ENCODE measurements at regions not wholly inside any gene's neighbourhood (a gene's known extent, or its start where the extent isn't known, plus 50 kb on each side); places are given as distances from the start of the nearest gene placed in this dataset.

- TF ChIP-seq JUNB (CRISPR knock-in tag; IDR thresholded peaks at IDR 0.05; ENCODE audit: borderline replicate concordance) (no peak), IKZF1 (IDR thresholded peaks at IDR 0.05) (no peak), RFXAP (CRISPR knock-in tag; IDR thresholded peaks at IDR 0.05; ENCODE audit: borderline replicate concordance) (no peak), SOX6 (IDR thresholded peaks at IDR 0.05) (no peak), SOX6 (CRISPR knock-in tag; IDR thresholded peaks at IDR 0.05) (no peak), ZNF121 (CRISPR knock-in tag; IDR thresholded peaks at IDR 0.05) (no peak), U2AF1 (optimal IDR thresholded peaks at IDR 0.05; ENCODE audit: low read depth, low read length) (no peak), SP140L (CRISPR knock-in tag; IDR thresholded peaks at IDR 0.05; ENCODE audit: borderline replicate concordance) (no peak), SOX5 (CRISPR knock-in tag; IDR thresholded peaks at IDR 0.05; ENCODE audit: borderline replicate concordance) (no peak), ARHGAP35 (CRISPR knock-in tag; IDR thresholded peaks at IDR 0.05; ENCODE audit: borderline replicate concordance) (no peak), ZBTB49 (CRISPR knock-in tag; IDR thresholded peaks at IDR 0.05; ENCODE audit: borderline replicate concordance) (no peak), ZMYM4 (CRISPR knock-in tag; IDR thresholded peaks at IDR 0.05) (no peak)
- WGBS (ENCODE audit: low lambda C conversion rate), result 28% methylated on average over 7 of the region's 29 CpGs
- Histone ChIP-seq H3K36me3 (replicated peaks in 1 of 2; ENCODE audit: control insufficient read depth in 1 of 2, insufficient read depth in 2 of 2, low read length in 2 of 2) (no peaks in the 10 kb centered on the region), H3K9ac (ENCODE audit: insufficient read depth, low read depth, low read length) (no peak overlapping the region), H3K4me2 (ENCODE audit: low read depth, low read length) (no peak overlapping the region), H3K9me3 (ENCODE audit: low read length) (peaks cover 9% of the 10 kb centered on the region), H3K27me3 (ENCODE audit: control insufficient read depth in 1 of 2, insufficient read depth in 2 of 2, low read length in 2 of 2) (peaks cover 11 to 67% of the 10 kb centered on the region in 2 experiments), H4K20me1 (ENCODE audit: insufficient read depth, low read length) (no peaks in the 10 kb centered on the region), H3K79me2 (ENCODE audit: insufficient read depth, low read length) (no peaks in the 10 kb centered on the region), H2AFZ (ENCODE audit: low read length) (no peak overlapping the region), H3K4me1 (ENCODE audit: insufficient read depth, low read length) (no peaks in the 10 kb centered on the region), H3K4me3 (replicated peaks in 1 of 3; ENCODE audit: insufficient read depth in 1 of 3, low read depth in 2 of 3, low read length in 3 of 3) (no peak overlapping the region), H3K27ac (ENCODE audit: extremely low read length, insufficient read depth, low read length) (no peak overlapping the region)
- ATAC-seq (no peak), FAIRE-seq (no peak), DNase-seq (ENCODE audit: low spot score) (no peak)
- intact Hi-C loops (cut with micrococcal nuclease; ENCODE audit: unreplicated experiment) (no loop called here), in situ Hi-C loops (cut with HindIII; ENCODE audit: extremely low pct_ligation_motif_present, low pct_unique_long_range_greater_than_20kb) (no loop called here)
- ChIA-PET CTCF (ENCODE audit: low intra/inter-chr PET ratio, low total read pairs) (no interaction called here), POLR2A (no interaction called here)
- no TSS peak for BruUV-seq (replicated peaks)
Measured at GRCh38 chr4:3701736-3702560, 64.2 kb upstream of the ADRA2C start.
